OCI-LY3 (cell line): ENCODE measurements at regions not wholly inside any gene's neighbourhood (a gene's known extent, or its start where the extent isn't known, plus 50 kb on each side); places are given as distances from the start of the nearest gene placed in this dataset.

Source experiments
- CTCF ChIP-seq: fragments of 200-600, 300-600 bp; sonication (generic); IDR thresholded peaks from 2 replicates; pipeline ENCODE4 v1.5.1; 2014; ENCODE audit warnings: antibody characterized with exemption, low read length, low read depth
- EZH2phosphoT487 ChIP-seq: fragments of 200-600 bp; shearing (Covaris generic); IDR thresholded peaks from 2 replicates; pipeline ENCODE4 v1.6.1; 2018; ENCODE audit warnings: antibody characterized with exemption, mixed run types, low read depth

DNA sequence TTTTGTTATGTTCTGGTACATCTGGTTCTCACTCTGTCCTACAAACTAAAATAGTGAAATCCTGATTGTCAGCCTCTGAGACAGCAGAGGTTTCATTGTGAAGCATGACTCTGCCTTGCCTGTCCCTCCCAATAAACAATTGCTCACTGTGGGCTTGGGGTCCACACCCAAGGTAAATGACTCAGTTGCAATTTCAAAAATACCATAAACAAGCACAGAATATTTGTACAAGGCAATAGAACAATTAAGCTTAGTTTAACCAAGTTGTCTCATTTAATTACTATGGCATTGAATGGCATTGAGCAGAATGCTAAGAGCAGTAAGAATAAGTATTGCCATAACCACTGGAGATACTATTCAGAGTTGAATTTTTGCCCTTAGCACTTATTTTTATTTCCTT lies 353.6 kb downstream of the SPRY2 start:
- TF ChIP-seq CTCF (no peak), EZH2phosphoT487 (no peak)
